Suprapubic skin (tissue), 4 donors: ENCODE measurements at regions not wholly inside any gene's neighbourhood (a gene's known extent, or its start where the extent isn't known, plus 50 kb on each side); places are given as distances from the start of the nearest gene placed in this dataset.

Source experiments
- CTCF ChIP-seq, 2 donors: fragments of 200-600 bp in 1 of 2; fragments of 450-650 bp in 1 of 2; sonication (generic) in 1 of 2; IDR thresholded peaks; one replicate each; pipeline ENCODE4 v1.5.1; 2016 to 2019; ENCODE audit warnings: antibody characterized with exemption in 2 of 2, mild to moderate bottlenecking in 1 of 2, moderate library complexity in 1 of 2
- POLR2A ChIP-seq, 2 donors: fragments of 450-650 bp; IDR thresholded peaks; one replicate each; pipeline ENCODE4 v1.6.1; 2017; ENCODE audit warnings: antibody characterized with exemption in 2 of 2, mild to moderate bottlenecking in 2 of 2, moderate library complexity in 2 of 2
- POLR2AphosphoS5 ChIP-seq, 3 donors: sonication (generic); formaldehyde crosslinking; IDR thresholded peaks; one replicate each; pipeline ENCODE4 v1.6.1; 2017; ENCODE audit warnings: antibody characterized with exemption in 3 of 3

- TF ChIP-seq CTCF (IDR thresholded peaks at IDR 0.05) (no peak), POLR2AphosphoS5 (IDR thresholded peaks at IDR 0.05) (no peak), POLR2A (IDR thresholded peaks at IDR 0.05) (no peak)
Measured at GRCh38 chr6:168182366-168182765, 103.4 kb upstream of the FRMD1 start.
